AG09319 (cell line): ENCODE measurements at regions not wholly inside any gene's neighbourhood (a gene's known extent, or its start where the extent isn't known, plus 50 kb on each side); places are given as distances from the start of the nearest gene placed in this dataset.

ENCODE experiments used
- DNase-seq: peaks from one replicate; pipeline ENCODE4 v3.0.0-alpha.2; 2010; ENCODE audit warnings: low read depth; ENCODE audit errors: extremely low read depth
- CTCF ChIP-seq: IDR thresholded peaks from 2 replicates; pipeline ENCODE4 v1.5.1; 2011; ENCODE audit warnings: low read depth, mild to moderate bottlenecking, inconsistent platforms, low read length, moderate library complexity

- no peak for DNase-seq
- no peak for TF ChIP-seq CTCF
Observed at GRCh38 chr20:51211191-51211590, 188.3 kb upstream of the KCNG1 start.

GRCh38 chr20:51210084-51210483 lies 187.2 kb upstream of the KCNG1 start:
- TF ChIP-seq CTCF, result no peak
- DNase-seq, result no peak

DNA sequence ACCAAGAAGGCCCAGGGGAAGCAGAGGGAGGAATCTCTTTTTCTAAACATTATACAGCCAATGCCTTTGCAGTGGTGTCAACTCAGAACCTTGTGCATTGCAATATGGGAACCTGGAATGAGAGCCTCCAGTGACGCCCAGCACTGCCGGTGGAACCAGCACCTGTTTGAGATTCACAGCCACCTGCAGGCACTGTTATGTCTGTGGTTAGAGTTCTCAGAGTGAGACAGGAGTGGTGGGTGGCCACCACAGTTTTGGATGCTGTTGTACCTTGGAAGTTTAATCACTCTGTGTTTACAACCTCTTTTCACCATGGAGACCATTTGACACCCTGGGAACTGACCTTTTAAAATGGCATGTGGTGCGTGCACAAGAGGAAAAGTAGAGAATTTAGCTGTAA lies 185.3 kb upstream of the KCNG1 start:
- DNase-seq, result no peak
- TF ChIP-seq CTCF, result no peak

DNA sequence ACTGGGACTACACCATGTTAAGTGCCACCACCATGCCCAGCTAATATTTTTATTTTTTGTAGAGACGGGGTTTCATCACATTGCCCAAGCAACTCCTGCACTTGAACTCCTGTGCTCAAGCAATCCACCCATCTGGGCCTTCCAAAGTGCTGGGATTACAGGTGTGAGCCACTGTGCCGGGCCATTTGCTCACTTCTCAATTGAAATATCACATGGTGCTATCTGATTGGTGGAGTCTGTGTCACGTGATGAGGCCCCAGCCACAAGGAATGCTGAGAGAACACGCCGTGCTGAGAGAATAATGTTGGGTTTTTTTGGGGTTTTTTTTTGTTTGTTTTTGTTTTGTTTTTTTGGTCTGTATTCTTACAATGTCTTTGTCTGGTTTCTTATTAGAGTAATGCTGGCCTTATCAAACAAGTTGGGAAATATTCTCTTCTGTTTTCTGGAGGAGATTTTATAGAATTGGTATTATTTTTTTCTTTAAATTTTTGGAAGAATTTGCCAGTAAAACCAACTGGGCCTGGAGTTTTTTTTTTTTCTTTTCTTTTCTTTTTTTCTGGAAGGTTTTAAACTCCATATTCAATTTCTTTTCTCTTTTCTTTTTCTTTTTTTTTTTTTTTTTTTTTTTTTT lies 183.2 kb upstream of the KCNG1 start:
- no peak for TF ChIP-seq CTCF
- no peak for DNase-seq

GRCh38 chr20:51204794-51205193 lies 181.9 kb upstream of the KCNG1 start:
- TF ChIP-seq CTCF, result no peak
- no peak for DNase-seq

DNA sequence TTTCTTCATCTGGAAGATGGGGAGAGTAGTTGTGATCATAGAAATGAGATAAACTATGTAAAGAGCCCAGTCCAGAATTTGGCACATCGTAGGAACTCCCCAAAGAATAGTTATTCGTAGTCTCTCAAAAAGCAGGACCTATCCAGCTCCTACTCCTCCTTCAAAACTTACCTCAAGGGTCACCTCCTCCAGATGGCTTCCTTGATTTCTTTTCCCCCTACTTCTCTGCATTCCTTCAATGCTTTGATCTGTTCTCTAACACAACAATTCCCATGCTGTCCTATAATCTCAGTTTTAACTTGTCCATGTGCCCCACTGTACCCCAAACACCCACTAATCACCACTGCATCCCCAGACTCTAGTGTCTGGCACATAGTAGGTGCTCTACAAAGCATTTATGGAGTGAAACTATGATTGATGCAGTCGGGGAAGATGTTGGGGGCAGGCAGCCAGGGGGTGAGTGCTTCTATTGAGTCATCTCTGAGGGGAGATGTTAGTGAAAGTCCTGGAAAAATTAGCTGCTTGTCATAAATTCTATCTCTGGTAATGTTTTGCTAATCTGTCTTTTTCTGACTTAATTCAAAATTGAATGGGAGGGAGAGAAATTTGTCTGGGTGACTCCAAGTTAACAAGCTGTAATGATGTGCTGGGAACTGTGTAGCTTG lies 181.3 kb upstream of the KCNG1 start:
- TF ChIP-seq CTCF, result no peak
- no peak for DNase-seq

- DNase-seq, result no peak
- no peak for TF ChIP-seq CTCF
Observed at GRCh38 chr20:51202304-51202703, 179.4 kb upstream of the KCNG1 start.
